Liver (tissue), 3 donors: ENCODE measurements at regions not wholly inside any gene's neighbourhood (a gene's known extent, or its start where the extent isn't known, plus 50 kb on each side); places are given as distances from the start of the nearest gene placed in this dataset.

ENCODE experiments used
- FOXA2 ChIP-seq: IDR thresholded peaks from 2 replicates; pipeline ENCODE4 v1.6.1; 2016; ENCODE audit warnings: antibody characterized with exemption
- HNF4A ChIP-seq, 2 donors: conservative IDR thresholded peaks; 2 replicates each; pipeline ENCODE4 v1.6.1; 2016; ENCODE audit warnings: antibody characterized with exemption in 2 of 2, mild to moderate bottlenecking in 2 of 2
- JUND ChIP-seq, 2 donors: IDR thresholded peaks; 2 replicates each; pipeline ENCODE4 v1.6.1; 2016; ENCODE audit warnings: antibody characterized with exemption in 2 of 2
- REST ChIP-seq: IDR thresholded peaks from 2 replicates; pipeline ENCODE4 v1.6.1; 2016; ENCODE audit warnings: antibody characterized with exemption, mild to moderate bottlenecking
- TF ChIP-seq, protein P1 (sequence below): fragments of 150-350 bp; IDR thresholded peaks from 2 replicates; pipeline ENCODE4 v1.5.1; 2017; ENCODE audit warnings: improper control_type of control experiment, low read depth, low read length; ENCODE audit not compliant: missing input control
- donor health status: healthy.
- donor health status: healthy.

DNA sequence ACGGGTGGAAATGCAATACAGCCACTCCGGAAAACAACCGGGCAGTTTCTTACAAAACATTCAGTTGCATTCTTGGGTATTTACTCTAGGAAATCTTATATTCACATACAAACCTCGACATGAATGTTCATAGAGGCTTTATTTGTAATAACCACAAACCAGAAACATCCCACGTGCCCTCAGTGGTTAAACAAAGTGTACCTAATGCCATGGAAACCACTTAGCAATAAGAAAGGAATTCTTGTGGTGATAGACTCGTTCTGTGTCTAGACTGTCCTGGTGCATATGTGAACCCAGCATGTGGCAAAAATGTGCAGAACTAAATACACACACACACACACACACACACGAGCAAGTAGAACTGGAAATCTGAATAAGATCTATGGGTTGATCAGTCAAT, 1073.3 kb downstream of the TBC1D22A start:
- TF ChIP-seq, protein P1, sequence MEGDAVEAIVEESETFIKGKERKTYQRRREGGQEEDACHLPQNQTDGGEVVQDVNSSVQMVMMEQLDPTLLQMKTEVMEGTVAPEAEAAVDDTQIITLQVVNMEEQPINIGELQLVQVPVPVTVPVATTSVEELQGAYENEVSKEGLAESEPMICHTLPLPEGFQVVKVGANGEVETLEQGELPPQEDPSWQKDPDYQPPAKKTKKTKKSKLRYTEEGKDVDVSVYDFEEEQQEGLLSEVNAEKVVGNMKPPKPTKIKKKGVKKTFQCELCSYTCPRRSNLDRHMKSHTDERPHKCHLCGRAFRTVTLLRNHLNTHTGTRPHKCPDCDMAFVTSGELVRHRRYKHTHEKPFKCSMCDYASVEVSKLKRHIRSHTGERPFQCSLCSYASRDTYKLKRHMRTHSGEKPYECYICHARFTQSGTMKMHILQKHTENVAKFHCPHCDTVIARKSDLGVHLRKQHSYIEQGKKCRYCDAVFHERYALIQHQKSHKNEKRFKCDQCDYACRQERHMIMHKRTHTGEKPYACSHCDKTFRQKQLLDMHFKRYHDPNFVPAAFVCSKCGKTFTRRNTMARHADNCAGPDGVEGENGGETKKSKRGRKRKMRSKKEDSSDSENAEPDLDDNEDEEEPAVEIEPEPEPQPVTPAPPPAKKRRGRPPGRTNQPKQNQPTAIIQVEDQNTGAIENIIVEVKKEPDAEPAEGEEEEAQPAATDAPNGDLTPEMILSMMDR, result no peak
- no peak for TF ChIP-seq REST
- no peak for TF ChIP-seq JUND (IDR thresholded peaks at IDR 0.05)
- no peak for TF ChIP-seq FOXA2
- TF ChIP-seq HNF4A (conservative IDR thresholded peaks at IDR 0.05), result no peak
